Ovary (tissue), 3 donors: ENCODE measurements at regions not wholly inside any gene's neighbourhood (a gene's known extent, or its start where the extent isn't known, plus 50 kb on each side); places are given as distances from the start of the nearest gene placed in this dataset.

Experiments used
- EP300 ChIP-seq: sonication (generic); formaldehyde crosslinking; IDR thresholded peaks from one replicate; pipeline ENCODE4 v1.6.1; 2017; ENCODE audit warnings: antibody characterized with exemption
- POLR2A ChIP-seq: fragments of 450-650 bp; IDR thresholded peaks from one replicate; pipeline ENCODE4 v1.6.1; 2017; ENCODE audit warnings: antibody characterized with exemption, mild to moderate bottlenecking, moderate library complexity
- TF ChIP-seq, protein P1 (sequence below), 3 donors: fragments of 450-650 bp in 2 of 3; fragments of 200-600 bp in 1 of 3; IDR thresholded peaks; one replicate each; pipeline versions ENCODE4 v1.5.1 to v1.8.0; 2016 to 2022; ENCODE audit warnings: antibody characterized with exemption in 3 of 3, mild to moderate bottlenecking in 1 of 3
- donor health status: DM: no; HTN: no; CAD: no.

- TF ChIP-seq, protein P1, sequence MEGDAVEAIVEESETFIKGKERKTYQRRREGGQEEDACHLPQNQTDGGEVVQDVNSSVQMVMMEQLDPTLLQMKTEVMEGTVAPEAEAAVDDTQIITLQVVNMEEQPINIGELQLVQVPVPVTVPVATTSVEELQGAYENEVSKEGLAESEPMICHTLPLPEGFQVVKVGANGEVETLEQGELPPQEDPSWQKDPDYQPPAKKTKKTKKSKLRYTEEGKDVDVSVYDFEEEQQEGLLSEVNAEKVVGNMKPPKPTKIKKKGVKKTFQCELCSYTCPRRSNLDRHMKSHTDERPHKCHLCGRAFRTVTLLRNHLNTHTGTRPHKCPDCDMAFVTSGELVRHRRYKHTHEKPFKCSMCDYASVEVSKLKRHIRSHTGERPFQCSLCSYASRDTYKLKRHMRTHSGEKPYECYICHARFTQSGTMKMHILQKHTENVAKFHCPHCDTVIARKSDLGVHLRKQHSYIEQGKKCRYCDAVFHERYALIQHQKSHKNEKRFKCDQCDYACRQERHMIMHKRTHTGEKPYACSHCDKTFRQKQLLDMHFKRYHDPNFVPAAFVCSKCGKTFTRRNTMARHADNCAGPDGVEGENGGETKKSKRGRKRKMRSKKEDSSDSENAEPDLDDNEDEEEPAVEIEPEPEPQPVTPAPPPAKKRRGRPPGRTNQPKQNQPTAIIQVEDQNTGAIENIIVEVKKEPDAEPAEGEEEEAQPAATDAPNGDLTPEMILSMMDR (IDR thresholded peaks at IDR 0.05), result no peak
- TF ChIP-seq POLR2A (no peak), EP300 (no peak)
These were observed 100.7 kb upstream of the TNFSF4 start for GRCh38 chr1:173307845-173308244.
